Calu3 (cell line): ENCODE measurements at regions not wholly inside any gene's neighbourhood (a gene's known extent, or its start where the extent isn't known, plus 50 kb on each side); places are given as distances from the start of the nearest gene placed in this dataset.

Experiments used
- BruUV-seq: library from RNA; stranded (reverse); fragments of 400-500 nt; replicated peaks from 2 replicates; lab custom pipeline; 2021; lab: Mats Ljungman, UMichigan
- CTCF ChIA-PET: fragments of 300-600 bp; sonication (Branson Sonifier 250); formaldehyde crosslinking; loops from one replicate; lab custom pipeline; 2022; ENCODE audit warnings: antibody characterized with exemption; lab: Charles Lee
- DNase-seq: peaks from one replicate; pipeline ENCODE4 v3.0.0; 2022
- H3K27ac Mint-ChIP-seq: one replicate; pipeline ENCODE4 v1.8.0; 2022; ENCODE audit warnings: mixed read lengths; ENCODE audit not compliant: unreplicated experiment
- H3K27me3 Mint-ChIP-seq: one replicate; pipeline ENCODE4 v1.8.0; 2022; ENCODE audit warnings: mixed read lengths; ENCODE audit not compliant: unreplicated experiment
- H3K36me3 Mint-ChIP-seq: one replicate; pipeline ENCODE4 v1.8.0; 2022; ENCODE audit warnings: mild to moderate bottlenecking, moderate library complexity, mixed read lengths; ENCODE audit not compliant: insufficient read depth, unreplicated experiment
- H3K4me1 Mint-ChIP-seq: one replicate; pipeline ENCODE4 v1.8.0; 2022; ENCODE audit warnings: mild to moderate bottlenecking, low read depth, mixed read lengths; ENCODE audit not compliant: unreplicated experiment
- H3K4me3 Mint-ChIP-seq: one replicate; pipeline ENCODE4 v1.8.0; 2022; ENCODE audit warnings: mild to moderate bottlenecking, low read depth, moderate library complexity, mixed read lengths; ENCODE audit not compliant: unreplicated experiment
- H3K9me3 Mint-ChIP-seq: one replicate; pipeline ENCODE4 v1.8.0; 2022; ENCODE audit warnings: low read depth, mixed read lengths; ENCODE audit not compliant: unreplicated experiment
- CTCF ChIP-seq: fragments of 200-600 bp; IDR thresholded peaks from one replicate; pipeline ENCODE4 v1.8.0; 2022; ENCODE audit warnings: antibody characterized with exemption; ENCODE audit not compliant: unreplicated experiment
- intact Hi-C: fragments of 100-400 bp; cut with micrococcal nuclease; formaldehyde crosslinking; loops from one replicate; pipeline ENCODE4 v1.10.0; 2022; ENCODE audit not compliant: unreplicated experiment

GRCh38 chr4:147103403-147103946 lies 157.8 kb upstream of the TTC29 start:
- H3K27me3 Mint-ChIP-seq, result no peaks in the 10 kb centered on the region
- no peaks in the 10 kb centered on the region for H3K4me1 Mint-ChIP-seq
- BruUV-seq, result no TSS peak
- intact Hi-C loops, result no loop called here
- no peaks in the 10 kb centered on the region for H3K36me3 Mint-ChIP-seq
- H3K4me3 Mint-ChIP-seq, result no peak overlapping the region
- CTCF ChIA-PET, result no interaction called here
- no peak for TF ChIP-seq CTCF
- H3K27ac Mint-ChIP-seq, result no peak overlapping the region
- no peak for DNase-seq
- H3K9me3 Mint-ChIP-seq, result no peaks in the 10 kb centered on the region

GRCh38 chr4:147104768-147105167 lies 159.1 kb upstream of the TTC29 start:
- TF ChIP-seq CTCF, result no peak
- CTCF ChIA-PET, result no interaction called here
- H3K27me3 Mint-ChIP-seq, result no peaks in the 10 kb centered on the region
- BruUV-seq, result no TSS peak
- H3K36me3 Mint-ChIP-seq, result no peaks in the 10 kb centered on the region
- no peaks in the 10 kb centered on the region for H3K9me3 Mint-ChIP-seq
- no peak overlapping the region for H3K4me3 Mint-ChIP-seq
- no peak for DNase-seq
- no peaks in the 10 kb centered on the region for H3K4me1 Mint-ChIP-seq
- H3K27ac Mint-ChIP-seq, result no peak overlapping the region
- intact Hi-C loops, result no loop called here

- BruUV-seq, result no TSS peak
- Mint-ChIP-seq H3K9me3 (no peaks in the 10 kb centered on the region), H3K27ac (no peak overlapping the region), H3K4me1 (no peaks in the 10 kb centered on the region), H3K27me3 (no peaks in the 10 kb centered on the region), H3K36me3 (no peaks in the 10 kb centered on the region), H3K4me3 (no peak overlapping the region)
- CTCF ChIA-PET, result no interaction called here
- DNase-seq, result no peak
- no peak for TF ChIP-seq CTCF
- intact Hi-C loops, result no loop called here
Measured at GRCh38 chr4:147108409-147108808, 162.7 kb upstream of the TTC29 start.

- Mint-ChIP-seq H3K36me3 (no peaks in the 10 kb centered on the region), H3K27me3 (no peaks in the 10 kb centered on the region), H3K4me3 (no peak overlapping the region), H3K4me1 (no peaks in the 10 kb centered on the region), H3K9me3 (no peaks in the 10 kb centered on the region), H3K27ac (no peak overlapping the region)
- intact Hi-C loops, result loop anchor here (2.0 kb wide), 1 partner anchor 757 kb away; no protein-coding TSS in a partner anchor
- CTCF ChIA-PET, result no interaction called here
- no TSS peak for BruUV-seq
- DNase-seq, result no peak
- no peak for TF ChIP-seq CTCF
Measured at GRCh38 chr4:147109800-147110199, 164.1 kb upstream of the TTC29 start.
